HepG2 (cell line): ENCODE measurements at regions not wholly inside any gene's neighbourhood (a gene's known extent, or its start where the extent isn't known, plus 50 kb on each side); places are given as distances from the start of the nearest gene placed in this dataset.

Source experiments
- ATAC-seq: fragments of 200-7000 bp; cut with Tn5 transposase; 3 replicates; pipeline ENCODE4 v1.9.1; 2020; ENCODE audit warnings: mild to moderate bottlenecking, moderate library complexity
- BruUV-seq: library from RNA; stranded (reverse); fragments of 400-500 nt; replicated peaks from 2 replicates; lab custom pipeline; 2021; lab: Mats Ljungman, UMichigan
- CTCF ChIA-PET: fragments of 300-600 bp; formaldehyde crosslinking; extraction: SDS; loops from one replicate; lab custom pipeline; 2021; ENCODE audit warnings: low total read pairs, inconsistent platforms, low intra/inter-chr PET ratio; lab: Yijun Ruan, JAX
- POLR2A ChIA-PET: fragments of 350-600 bp; sonication (Branson Sonifier 250); formaldehyde crosslinking; loops from one replicate; lab custom pipeline; 2020; ENCODE audit warnings: antibody characterized with exemption, inconsistent platforms; lab: Yijun Ruan, JAX
- DNase-seq: peaks from one replicate; pipeline ENCODE4 v3.0.0-alpha.2; 2015; ENCODE audit warnings: low spot score
- FAIRE-seq: peaks from 3 replicates; lab custom pipeline; 2011; peaks lifted over from hg19 to GRCh38; lab: Jason Lieb, UNC
- H2AFZ ChIP-seq: one replicate; pipeline ENCODE4 v1.6.1; 2011; ENCODE audit warnings: low read length, inconsistent platforms
- H3K27ac ChIP-seq: fragments of 300-600 bp; 3 replicates; pipeline ENCODE4 v1.8.0; 2011; ENCODE audit warnings: mixed run types, mild to moderate bottlenecking, mixed read lengths, low read length, inconsistent platforms; ENCODE audit not compliant: insufficient read depth; ENCODE audit errors: extremely low read length
- H3K27me3 ChIP-seq, 2 experiments: fragments of 200-600 bp in 1 of 2; 2 replicates in 1 of 2; 3 replicates in 1 of 2; pipeline versions ENCODE4 v1.6.0 to v1.8.0; 2011; ENCODE audit warnings: low read length in 2 of 2, mild to moderate bottlenecking in 2 of 2, moderate library complexity in 2 of 2, inconsistent platforms in 1 of 2; ENCODE audit not compliant: insufficient read depth in 2 of 2, control insufficient read depth in 1 of 2
- H3K36me3 ChIP-seq, 2 experiments: fragments of 200-600 bp in 1 of 2; replicated peaks in 1 of 2; 2 replicates in 1 of 2; 3 replicates in 1 of 2; pipeline versions ENCODE4 v1.5.1 to v1.8.0; 2011; ENCODE audit warnings: low read length in 2 of 2, inconsistent platforms in 1 of 2; ENCODE audit not compliant: insufficient read depth in 2 of 2, control insufficient read depth in 1 of 2
- H3K4me1 ChIP-seq: 2 replicates; pipeline ENCODE4 v1.5.1; 2012; ENCODE audit warnings: low read length, inconsistent platforms; ENCODE audit not compliant: insufficient read depth
- H3K4me2 ChIP-seq: 2 replicates; pipeline ENCODE4 v1.6.0; 2011; ENCODE audit warnings: low read depth, low read length, inconsistent platforms
- H3K4me3 ChIP-seq, 3 experiments: fragments of 200-600 bp in 1 of 3; sonication (generic), shearing (Covaris generic) in 1 of 3; replicated peaks in 1 of 3; 2 replicates each; pipeline ENCODE4 v1.5.1; 2011 to 2016; ENCODE audit warnings: low read length in 3 of 3, inconsistent platforms in 2 of 3, low read depth in 2 of 3, mild to moderate bottlenecking in 2 of 3, control low read depth in 1 of 3, mixed read lengths in 1 of 3; ENCODE audit not compliant: insufficient read depth in 1 of 3
- H3K79me2 ChIP-seq: one replicate; pipeline ENCODE4 v1.6.1; 2011; ENCODE audit warnings: low read length, inconsistent platforms; ENCODE audit not compliant: insufficient read depth
- H3K9ac ChIP-seq: 2 replicates; pipeline ENCODE4 v1.6.0; 2011; ENCODE audit warnings: mild to moderate bottlenecking, low read depth, low read length, inconsistent platforms; ENCODE audit not compliant: insufficient read depth
- H3K9me3 ChIP-seq: 2 replicates; pipeline ENCODE4 v1.5.1; 2012; ENCODE audit warnings: mild to moderate bottlenecking, low read length
- H4K20me1 ChIP-seq: 2 replicates; pipeline ENCODE4 v1.6.0; 2011; ENCODE audit warnings: inconsistent platforms, mild to moderate bottlenecking, low read length, moderate library complexity; ENCODE audit not compliant: insufficient read depth
- AGO1 ChIP-seq: fragments of 200-400 bp; formaldehyde crosslinking; IDR thresholded peaks from 2 replicates; pipeline ENCODE4 v1.6.1; 2017; ENCODE audit warnings: mild to moderate bottlenecking, low read depth, low read length, moderate library complexity; ENCODE audit not compliant: poor library complexity, severe bottlenecking
- ERF ChIP-seq: IDR thresholded peaks from 2 replicates; pipeline ENCODE4 v1.6.1; 2018; ENCODE audit warnings: missing biosample characterization, missing genetic modification reagents
- HBP1 ChIP-seq: IDR thresholded peaks from 2 replicates; pipeline ENCODE4 v1.6.1; 2016; ENCODE audit warnings: low read depth, control low read depth
- NBN ChIP-seq: fragments of 450-650 bp; conservative IDR thresholded peaks from 2 replicates; pipeline ENCODE4 v1.6.1; 2017
- ONECUT2 ChIP-seq: sonication (generic); formaldehyde crosslinking; IDR thresholded peaks from 2 replicates; pipeline ENCODE4 v1.4.0; 2020; ENCODE audit warnings: missing genetic modification reagents
- XBP1 ChIP-seq: sonication (generic); formaldehyde crosslinking; IDR thresholded peaks from 2 replicates; pipeline ENCODE4 v1.5.0; 2020; ENCODE audit warnings: missing genetic modification reagents
- ZMYM2 ChIP-seq: sonication (generic); formaldehyde crosslinking; IDR thresholded peaks from 2 replicates; pipeline ENCODE4 v1.8.0; 2022; ENCODE audit warnings: mild to moderate bottlenecking, missing genetic modification reagents
- ZNF280B ChIP-seq: sonication (generic); formaldehyde crosslinking; IDR thresholded peaks from 2 replicates; pipeline ENCODE4 v1.5.0; 2020; ENCODE audit warnings: missing genetic modification reagents, mild to moderate bottlenecking, borderline replicate concordance
- ZNF333 ChIP-seq: sonication (generic); formaldehyde crosslinking; IDR thresholded peaks from 2 replicates; pipeline ENCODE4 v1.4.0; 2020; ENCODE audit warnings: mild to moderate bottlenecking, missing genetic modification reagents, borderline replicate concordance
- ZNF605 ChIP-seq: sonication (generic); formaldehyde crosslinking; IDR thresholded peaks from 2 replicates; pipeline ENCODE4 v1.8.0; 2022; ENCODE audit warnings: mild to moderate bottlenecking, missing genetic modification reagents
- ZNF607 ChIP-seq: sonication (generic); formaldehyde crosslinking; IDR thresholded peaks from 2 replicates; pipeline ENCODE4 v1.5.1; 2020; ENCODE audit warnings: missing genetic modification reagents, mild to moderate bottlenecking, borderline replicate concordance
- ZNF672 ChIP-seq: sonication (generic); formaldehyde crosslinking; IDR thresholded peaks from 2 replicates; pipeline ENCODE4 v1.8.1; 2022; ENCODE audit warnings: missing genetic modification reagents
- ZNF737 ChIP-seq: sonication (generic); formaldehyde crosslinking; IDR thresholded peaks from 2 replicates; pipeline ENCODE4 v1.5.0; 2020; ENCODE audit warnings: missing genetic modification reagents, mild to moderate bottlenecking, borderline replicate concordance
- ZSCAN20 ChIP-seq: sonication (generic); formaldehyde crosslinking; IDR thresholded peaks from 2 replicates; pipeline ENCODE4 v1.4.0; 2020; ENCODE audit warnings: missing genetic modification reagents, mild to moderate bottlenecking, borderline replicate concordance
- WGBS: methylation state at CpG from one replicate; pipeline ENCODE4 v1.1.6; 2017; ENCODE audit warnings: low lambda C conversion rate; 5-methylcytosine and 5-hydroxymethylcytosine counted together
- in situ Hi-C: cut with HindIII; loops from 2 replicates; pipeline ENCODE4 v1.10.0; 2017; ENCODE audit warnings: low pct_unique_long_range_greater_than_20kb; ENCODE audit not compliant: extremely low pct_ligation_motif_present
- intact Hi-C: fragments of 100-400 bp; cut with micrococcal nuclease; formaldehyde crosslinking; loops from one replicate; pipeline ENCODE4 v1.10.0; 2022; ENCODE audit not compliant: unreplicated experiment

- TF ChIP-seq HBP1 (CRISPR knock-in tag): no peak
- TF ChIP-seq NBN: no peak
These were observed 323.5 kb downstream of the PLK2 start (continued) for GRCh38 chr5:58136406-58136805.

- H3K27me3 ChIP-seq: no peaks in the 10 kb centered on the region
- H3K36me3 ChIP-seq: no peaks in the 10 kb centered on the region
- H4K20me1 ChIP-seq: no peaks in the 10 kb centered on the region
- no peak overlapping the region for H3K27ac ChIP-seq
- ChIA-PET POLR2A (no interaction called here), CTCF (no interaction called here)
- no peak overlapping the region for H3K9ac ChIP-seq
- H3K4me3 ChIP-seq: no peak overlapping the region
- FAIRE-seq: no peak
- intact Hi-C loops: no loop called here
- no peaks in the 10 kb centered on the region for H3K9me3 ChIP-seq
- no peak for DNase-seq
- no TSS peak for BruUV-seq
- H3K4me1 ChIP-seq: no peaks in the 10 kb centered on the region
- no peak overlapping the region for H3K4me2 ChIP-seq
- no peak overlapping the region for H2AFZ ChIP-seq
- TF ChIP-seq ZNF737 (CRISPR knock-in tag): no peak
- TF ChIP-seq, all 625 proteins: peak for 0
- no peak for ATAC-seq
- H3K79me2 ChIP-seq: no peaks in the 10 kb centered on the region
- in situ Hi-C loops: no loop called here
- 1% methylated on average over 5 of the region's 5 CpGs for WGBS
These were observed 324.1 kb downstream of the PLK2 start for GRCh38 chr5:58135571-58136335.

- Histone ChIP-seq H3K9me3 (no peaks in the 10 kb centered on the region), H3K27me3 (no peaks in the 10 kb centered on the region), H3K4me2 (no peak overlapping the region), H3K4me3 (no peak overlapping the region), H3K36me3 (no peaks in the 10 kb centered on the region), H3K4me1 (no peaks in the 10 kb centered on the region), H4K20me1 (no peaks in the 10 kb centered on the region), H3K27ac (no peak overlapping the region), H3K9ac (no peak overlapping the region), H3K79me2 (no peaks in the 10 kb centered on the region), H2AFZ (no peak overlapping the region)
- intact Hi-C loops (no loop called here), in situ Hi-C loops (no loop called here)
- CTCF ChIA-PET: no interaction called here
- 4% methylated on average over 5 of the region's 5 CpGs for WGBS
- ATAC-seq (no peak), FAIRE-seq (no peak), DNase-seq (no peak)
- POLR2A ChIA-PET: no interaction called here
- no TSS peak for BruUV-seq
- TF ChIP-seq ZNF333 (CRISPR knock-in tag): no peak
- TF ChIP-seq ERF (CRISPR knock-in tag): no peak
- TF ChIP-seq ZNF607 (CRISPR knock-in tag): no peak
- no peak for TF ChIP-seq ZSCAN20
- no peak for TF ChIP-seq ZNF605 (CRISPR knock-in tag)
- TF ChIP-seq AGO1: no peak
- TF ChIP-seq ZNF672 (CRISPR knock-in tag): no peak
- TF ChIP-seq ZMYM2 (CRISPR knock-in tag): no peak
- TF ChIP-seq ZNF280B (CRISPR knock-in tag): no peak
- TF ChIP-seq XBP1: no peak
- no peak for TF ChIP-seq ONECUT2
These were observed 326.1 kb downstream of the PLK2 start for GRCh38 chr5:58133631-58134296.
